Nucleus accumbens (tissue), 56 donors: ENCODE measurements at regions not wholly inside any gene's neighbourhood (a gene's known extent, or its start where the extent isn't known, plus 50 kb on each side); places are given as distances from the start of the nearest gene placed in this dataset.

Source experiments
- DNase-seq, 56 donors: peaks; one replicate each; lab custom pipeline; 2025; lab: John Stamatoyannopoulos, UW

DNA sequence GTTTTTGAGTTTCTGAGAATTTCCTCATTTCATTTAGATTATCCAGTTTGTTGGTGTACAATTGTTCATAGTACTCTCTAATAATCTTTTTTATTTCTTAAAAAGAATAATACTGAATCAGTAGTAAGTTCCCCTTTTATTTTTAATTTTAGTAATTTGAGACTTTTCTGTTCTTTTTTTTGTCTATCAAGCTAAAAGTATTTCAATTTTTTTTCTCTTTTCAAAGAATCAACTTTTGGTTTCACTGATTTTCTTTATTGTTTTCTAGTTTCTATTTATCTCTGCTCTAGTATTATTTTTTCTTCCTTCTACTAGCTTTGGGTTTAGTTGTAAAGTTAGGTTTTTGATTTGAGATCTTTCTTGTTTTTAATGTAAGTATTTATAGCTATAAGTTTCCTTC is 60.6 kb upstream of the ARL15 start:
- no peak for DNase-seq

GRCh38 chr5:54367844-54368243 is 57.5 kb upstream of the ARL15 start:
- no peak for DNase-seq

DNA sequence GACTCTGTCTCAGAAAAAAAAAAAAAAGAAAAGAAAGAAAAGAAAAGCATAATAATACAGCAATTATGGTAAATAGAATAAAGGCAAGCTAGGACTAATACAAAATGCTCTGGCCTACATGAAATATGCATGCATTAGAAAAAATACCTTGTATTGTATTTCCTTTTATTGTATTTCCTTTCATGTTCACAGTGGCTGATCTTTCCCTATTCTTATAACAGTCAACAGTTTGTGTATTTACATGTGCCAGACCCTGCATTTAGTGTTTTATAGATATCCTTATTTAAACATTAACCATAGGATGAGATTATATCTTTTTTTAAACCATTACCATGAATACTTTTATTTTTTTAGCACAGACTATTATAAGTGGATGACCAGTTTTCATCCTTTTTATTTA is 56.3 kb upstream of the ARL15 start:
- no peak for DNase-seq

GRCh38 chr5:54363669-54364068 is 53.3 kb upstream of the ARL15 start:
- no peak for DNase-seq

- no peak for DNase-seq
Observed at GRCh38 chr5:54362992-54363625, 52.7 kb upstream of the ARL15 start.

GRCh38 chr5:54362434-54362833 is 52.1 kb upstream of the ARL15 start:
- no peak for DNase-seq

DNA sequence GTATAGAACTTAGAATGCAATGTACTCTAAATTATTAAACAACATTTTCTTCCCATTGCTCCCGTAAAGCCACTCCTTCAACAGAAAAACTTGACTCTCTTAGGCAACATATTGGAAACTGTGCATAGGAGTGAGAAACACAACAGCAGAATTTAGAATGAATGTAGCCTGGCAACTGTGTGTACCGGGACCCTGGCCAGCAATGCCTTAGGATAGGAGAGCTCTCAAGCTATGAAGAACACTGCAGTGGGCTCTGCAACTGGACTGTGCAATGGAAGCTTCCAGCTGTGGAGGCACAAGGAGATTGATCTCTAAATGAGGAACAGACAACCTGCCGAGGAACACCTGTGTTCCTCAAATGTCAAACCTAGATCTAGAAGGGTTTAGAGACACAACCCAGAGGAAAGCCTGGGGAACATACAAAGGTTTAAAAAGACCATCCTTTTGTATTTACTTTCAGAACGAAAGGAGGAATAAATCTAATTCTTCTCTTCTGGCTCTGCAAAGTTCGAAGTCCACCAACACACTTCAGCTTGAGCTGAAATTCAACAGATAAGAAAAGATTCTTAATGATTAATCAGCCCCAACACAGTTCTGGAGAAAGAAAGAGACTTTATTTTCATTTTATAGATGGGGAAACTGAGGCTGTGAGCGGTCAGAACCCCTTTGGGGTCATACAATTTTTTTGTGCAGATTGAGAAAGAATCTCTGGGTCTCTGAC is 51.5 kb upstream of the ARL15 start:
- peak in 1 of 56 donors; percentile 6 for DNase-seq

GRCh38 chr5:54360925-54361662 is 50.7 kb upstream of the ARL15 start:
- DNase-seq = no peak
